ENCODE measurements at regions not wholly inside any gene's neighbourhood (a gene's known extent, or its start where the extent isn't known, plus 50 kb on each side); places are given as distances from the start of the nearest gene placed in this dataset.
A peak's percentile ranks its signal among the peaks of the same experiment; 100 is the strongest.
"Not testable (repeated sequence)": the region's sequence is repeated elsewhere in the genome, so short reads cannot be mapped to it uniquely, and the experiment has no call there.

DNA sequence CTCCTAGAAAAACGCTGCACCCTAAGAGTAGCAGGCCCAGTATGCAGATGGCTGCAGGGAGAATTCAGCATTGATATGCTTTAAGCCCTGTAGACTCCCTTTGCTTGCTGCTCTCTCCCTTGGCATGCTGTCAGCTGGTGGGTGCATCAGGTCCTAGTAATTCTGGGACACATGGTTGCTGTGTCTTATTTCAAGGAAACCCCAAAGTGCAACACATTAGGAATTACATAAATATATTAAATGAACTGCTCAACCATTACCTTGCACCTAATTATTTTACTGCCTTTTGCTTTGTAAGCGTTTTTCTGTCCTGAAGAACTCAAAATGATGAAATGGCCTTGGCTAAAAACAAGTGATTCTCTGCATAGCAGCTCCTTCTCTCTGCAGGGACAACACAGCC, 516.3 kb downstream of the ZIC3 start:
- Mint-ChIP-seq H3K27me3 (ENCODE audit: insufficient read depth, low read depth) (peaks cover 2% of the 10 kb centered on the region), H3K4me3 (no peak overlapping the region), H3K4me1 (no peaks in the 10 kb centered on the region), H3K36me3 (no peaks in the 10 kb centered on the region), H3K9me3 (peaks cover 5% of the 10 kb centered on the region), H3K27ac (no peak overlapping the region)
- Histone ChIP-seq H3K4me2 (no peak overlapping the region), H3K79me2 (ENCODE audit: low read depth) (no peaks in the 10 kb centered on the region), H3K27me3 (no peaks in the 10 kb centered on the region), H4K20me1 (ENCODE audit: low read depth) (no peaks in the 10 kb centered on the region), H3K36me3 (no peaks in the 10 kb centered on the region), H3K9ac (no peak overlapping the region), H2AFZ (replicated peaks) (peak overlapping the region; percentile 42), H3K4me3 (no peak overlapping the region), H3K4me1 (peaks cover 26% of the 10 kb centered on the region), H3F3A (ENCODE audit: low read depth) (peaks cover 7% of the 10 kb centered on the region), H3K9me3 (ENCODE audit: low read depth) (peaks cover 10% of the 10 kb centered on the region), H3K27ac (no peak overlapping the region)
- DNase-seq (ENCODE audit: low spot score), result no peak
- TF ChIP-seq EZH2phosphoT487 (IDR thresholded peaks at IDR 0.05), result no peak

- Histone ChIP-seq H3K4me3 (no peak overlapping the region), H3K79me2 (ENCODE audit: low read depth) (no peaks in the 10 kb centered on the region), H3K27ac (no peak overlapping the region), H3K4me1 (peaks cover 26% of the 10 kb centered on the region), H4K20me1 (ENCODE audit: low read depth) (no peaks in the 10 kb centered on the region), H2AFZ (replicated peaks) (no peak overlapping the region), H3K9ac (no peak overlapping the region), H3F3A (ENCODE audit: low read depth) (peaks cover 7% of the 10 kb centered on the region), H3K36me3 (no peaks in the 10 kb centered on the region), H3K9me3 (ENCODE audit: low read depth) (peaks cover 16% of the 10 kb centered on the region), H3K27me3 (no peaks in the 10 kb centered on the region), H3K4me2 (no peak overlapping the region)
- DNase-seq (ENCODE audit: low spot score), result no peak
- Mint-ChIP-seq H3K9me3 (peaks cover 5% of the 10 kb centered on the region), H3K27me3 (ENCODE audit: insufficient read depth, low read depth) (peaks cover 2% of the 10 kb centered on the region), H3K4me3 (no peak overlapping the region), H3K27ac (no peak overlapping the region), H3K36me3 (no peaks in the 10 kb centered on the region), H3K4me1 (no peaks in the 10 kb centered on the region)
- TF ChIP-seq CTCF (IDR thresholded peaks at IDR 0.05), result no peak
- no peak for TF ChIP-seq EZH2phosphoT487 (IDR thresholded peaks at IDR 0.05)
- no peak for TF ChIP-seq EZH2 (IDR thresholded peaks at IDR 0.05)
Measured at GRCh38 chrX:138082896-138083295, 517.0 kb downstream of the ZIC3 start.

GRCh38 chrX:138110910-138111309, 545.0 kb downstream of the ZIC3 start:
- H3K4me1 ChIP-seq; H2AFZ ChIP-seq (replicated peaks); H3K9me3 Mint-ChIP-seq; H3K9ac ChIP-seq; H4K20me1 ChIP-seq (ENCODE audit: low read depth); H3K4me3 ChIP-seq; H3K27ac ChIP-seq; H3K9me3 ChIP-seq (ENCODE audit: low read depth); H3K27me3 ChIP-seq; H3K27me3 Mint-ChIP-seq (ENCODE audit: insufficient read depth, low read depth); H3K4me2 ChIP-seq; H3K36me3 Mint-ChIP-seq; H3K4me3 Mint-ChIP-seq; H3F3A ChIP-seq (ENCODE audit: low read depth); DNase-seq (ENCODE audit: low spot score); H3K79me2 ChIP-seq (ENCODE audit: low read depth); H3K27ac Mint-ChIP-seq; H3K36me3 ChIP-seq: not testable (repeated sequence)
- peaks cover 17% of the 10 kb centered on the region for H3K4me1 Mint-ChIP-seq

GRCh38 chrX:138127314-138127713, 561.4 kb downstream of the ZIC3 start:
- Histone ChIP-seq H3K36me3 (no peaks in the 10 kb centered on the region), H3K27ac (no peak overlapping the region), H3K9me3 (ENCODE audit: low read depth) (no peaks in the 10 kb centered on the region), H2AFZ (replicated peaks) (no peak overlapping the region), H3K79me2 (ENCODE audit: low read depth) (no peaks in the 10 kb centered on the region), H3F3A (ENCODE audit: low read depth) (no peaks in the 10 kb centered on the region), H4K20me1 (ENCODE audit: low read depth) (no peaks in the 10 kb centered on the region), H3K4me1 (peaks cover 8% of the 10 kb centered on the region), H3K4me3 (no peak overlapping the region), H3K27me3 (no peaks in the 10 kb centered on the region), H3K9ac (no peak overlapping the region), H3K4me2 (no peak overlapping the region)
- peaks cover 6% of the 10 kb centered on the region for H3K4me1 Mint-ChIP-seq
- no peaks in the 10 kb centered on the region for H3K36me3 Mint-ChIP-seq
- no peaks in the 10 kb centered on the region for H3K9me3 Mint-ChIP-seq
- TF ChIP-seq CTCF (IDR thresholded peaks at IDR 0.05), result no peak
- TF ChIP-seq EZH2 (IDR thresholded peaks at IDR 0.05), result no peak
- no peak for TF ChIP-seq EZH2phosphoT487 (IDR thresholded peaks at IDR 0.05)
- H3K4me3 Mint-ChIP-seq, result no peak overlapping the region
- no peak overlapping the region for H3K27ac Mint-ChIP-seq
- DNase-seq (ENCODE audit: low spot score), result no peak
- no peaks in the 10 kb centered on the region for H3K27me3 Mint-ChIP-seq (ENCODE audit: insufficient read depth, low read depth)

All from neural progenitor cell (in vitro differentiated cells).